OCI-LY1 (cell line): ENCODE measurements at regions not wholly inside any gene's neighbourhood (a gene's known extent, or its start where the extent isn't known, plus 50 kb on each side); places are given as distances from the start of the nearest gene placed in this dataset.

Experiments
- H2AFZ ChIP-seq: fragments of 200-600 bp; sonication (generic), shearing (Covaris generic); 2 replicates; pipeline ENCODE4 v1.6.0; 2014; ENCODE audit warnings: antibody characterized with exemption, mild to moderate bottlenecking, low read length
- H3F3A ChIP-seq: fragments of 200-600 bp; sonication (generic), shearing (Covaris generic); 2 replicates; pipeline ENCODE4 v1.6.0; 2014; ENCODE audit warnings: mild to moderate bottlenecking, antibody characterized with exemption, low read length, moderate library complexity; ENCODE audit not compliant: insufficient read depth
- H3K27ac ChIP-seq: fragments of 200-600 bp; sonication (generic); 2 replicates; pipeline ENCODE4 v1.5.1; 2014; ENCODE audit warnings: low read length, mixed run types, mild to moderate bottlenecking, low read depth; ENCODE audit not compliant: poor library complexity, severe bottlenecking
- H3K27me3 ChIP-seq: fragments of 200-600 bp; sonication (generic); 2 replicates; pipeline ENCODE4 v1.6.0; 2014; ENCODE audit warnings: antibody characterized with exemption, mild to moderate bottlenecking, low read length, moderate library complexity; ENCODE audit not compliant: insufficient read depth
- H3K36me3 ChIP-seq: fragments of 200-600 bp; sonication (generic); 2 replicates; pipeline ENCODE4 v1.6.1; 2014; ENCODE audit warnings: mild to moderate bottlenecking, antibody characterized with exemption, low read length, moderate library complexity, mixed read lengths; ENCODE audit not compliant: insufficient read depth
- H3K4me1 ChIP-seq: fragments of 200-600 bp; sonication (generic); 2 replicates; pipeline ENCODE4 v1.5.1; 2014; ENCODE audit warnings: mild to moderate bottlenecking, low read length, moderate library complexity; ENCODE audit not compliant: insufficient read depth, severe bottlenecking
- H3K4me2 ChIP-seq: fragments of 200-600 bp; sonication (generic), shearing (Covaris generic); 2 replicates; pipeline ENCODE4 v1.6.1; 2014; ENCODE audit warnings: low read length
- H3K4me3 ChIP-seq: fragments of 200-600 bp; sonication (generic); 2 replicates; pipeline ENCODE4 v1.5.1; 2014; ENCODE audit warnings: low read length, low read depth, mild to moderate bottlenecking, mixed read lengths; ENCODE audit not compliant: poor library complexity, severe bottlenecking
- H3K79me2 ChIP-seq: fragments of 200-600 bp; shearing (Covaris generic); 2 replicates; pipeline ENCODE4 v1.6.1; 2016; ENCODE audit warnings: mixed run types, low read length, mixed read lengths; ENCODE audit not compliant: insufficient read depth
- H3K9ac ChIP-seq: fragments of 200-600 bp; sonication (generic), shearing (Covaris generic); 2 replicates; pipeline ENCODE4 v1.6.1; 2014; ENCODE audit warnings: mild to moderate bottlenecking, low read length, mixed read lengths
- H3K9me2 ChIP-seq: fragments of 200-600 bp; sonication (generic), shearing (Covaris generic); 2 replicates; pipeline ENCODE4 v1.6.1; 2014; ENCODE audit warnings: low read depth, mild to moderate bottlenecking, low read length, mixed read lengths
- H3K9me3 ChIP-seq: fragments of 200-600 bp; shearing (Covaris generic); 2 replicates; pipeline ENCODE4 v1.6.1; 2014; ENCODE audit warnings: low read length, mixed read lengths
- H4K20me1 ChIP-seq: fragments of 200-600 bp; sonication (generic), shearing (Covaris generic); 2 replicates; pipeline ENCODE4 v1.6.0; 2016; ENCODE audit warnings: mild to moderate bottlenecking, low read length; ENCODE audit not compliant: insufficient read depth
- CTCF ChIP-seq: fragments of 200-600 bp; sonication (generic), shearing (Covaris generic); IDR thresholded peaks from 2 replicates; pipeline ENCODE4 v1.5.1; 2017; ENCODE audit warnings: mild to moderate bottlenecking, antibody characterized with exemption, low read length, moderate library complexity, mixed read lengths
- EZH2 ChIP-seq: fragments of 200-600 bp; sonication (generic), shearing (Covaris generic); IDR thresholded peaks from 2 replicates; pipeline ENCODE4 v1.8.0; 2017; ENCODE audit warnings: borderline replicate concordance, mixed run types, mild to moderate bottlenecking, antibody characterized with exemption, low read length, moderate library complexity, mixed read lengths

DNA sequence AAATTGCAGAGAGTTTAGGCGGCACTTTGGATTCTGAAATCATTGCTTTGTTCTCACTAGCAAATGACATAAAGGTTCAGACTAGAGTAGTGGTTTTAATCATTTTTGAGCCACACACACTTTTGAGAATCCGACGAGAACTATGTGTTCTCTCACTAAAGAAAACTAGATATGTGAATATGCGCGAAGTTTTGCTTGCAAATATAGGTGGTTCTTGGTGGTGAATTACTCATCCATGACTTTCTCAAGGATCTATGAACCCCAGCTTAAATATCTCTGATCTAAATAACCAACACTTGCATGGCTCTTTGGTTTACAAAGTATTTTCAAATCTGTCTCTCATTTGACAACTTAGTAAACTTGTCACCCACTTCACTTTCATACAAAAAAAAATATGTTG lies 54.8 kb downstream of the NOG start:
- Histone ChIP-seq H3K79me2 (no peaks in the 10 kb centered on the region), H2AFZ (no peak overlapping the region), H3K27ac (no peak overlapping the region), H3K4me1 (no peaks in the 10 kb centered on the region), H3K4me2 (no peak overlapping the region), H3K4me3 (no peak overlapping the region), H3K9me2 (no peaks in the 10 kb centered on the region), H3K9me3 (no peaks in the 10 kb centered on the region), H3F3A (no peaks in the 10 kb centered on the region), H4K20me1 (no peaks in the 10 kb centered on the region), H3K27me3 (no peaks in the 10 kb centered on the region), H3K9ac (no peak overlapping the region), H3K36me3 (no peaks in the 10 kb centered on the region; the same call in 1 of the 2 replicates)
- TF ChIP-seq CTCF = no peak
- TF ChIP-seq EZH2 = no peak

DNA sequence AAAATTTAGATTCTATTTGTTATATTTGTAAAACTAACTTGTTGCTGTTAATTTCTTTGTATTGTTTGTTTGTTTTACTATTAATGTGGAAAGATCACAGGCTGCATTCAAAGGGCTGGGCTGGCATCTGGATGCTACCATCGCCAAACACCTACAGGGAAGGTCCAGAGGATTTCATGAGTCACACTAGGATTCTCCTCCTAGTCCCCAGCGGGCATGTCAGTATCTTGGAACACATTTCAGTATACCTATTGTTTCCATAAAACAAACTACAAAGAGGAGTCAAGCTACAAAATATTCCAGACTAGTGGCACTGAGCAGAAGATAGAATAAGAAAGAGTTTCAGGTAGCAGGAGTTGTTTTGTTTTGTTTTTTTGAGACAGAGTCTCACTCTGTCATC lies 55.3 kb downstream of the NOG start:
- no peak overlapping the region for H3K9ac ChIP-seq
- H3K79me2 ChIP-seq = no peaks in the 10 kb centered on the region
- no peaks in the 10 kb centered on the region for H3K9me3 ChIP-seq
- H3K4me2 ChIP-seq = no peak overlapping the region
- no peaks in the 10 kb centered on the region for H3K27me3 ChIP-seq
- H3K4me1 ChIP-seq = no peaks in the 10 kb centered on the region
- H3K36me3 ChIP-seq = no peaks in the 10 kb centered on the region; the same call in 1 of the 2 replicates
- H3K9me2 ChIP-seq = no peaks in the 10 kb centered on the region
- no peak overlapping the region for H3K4me3 ChIP-seq
- H3F3A ChIP-seq = no peaks in the 10 kb centered on the region
- H3K27ac ChIP-seq = no peak overlapping the region
- no peak overlapping the region for H2AFZ ChIP-seq
- H4K20me1 ChIP-seq = no peaks in the 10 kb centered on the region
- TF ChIP-seq EZH2 (no peak), CTCF (no peak)

GRCh38 chr17:56652628-56653027 lies 59.1 kb downstream of the NOG start:
- Histone ChIP-seq H3K9ac (no peak overlapping the region), H3F3A (no peaks in the 10 kb centered on the region), H3K4me1 (no peaks in the 10 kb centered on the region), H2AFZ (no peak overlapping the region), H3K9me2 (no peaks in the 10 kb centered on the region), H3K79me2 (no peaks in the 10 kb centered on the region), H3K4me3 (no peak overlapping the region), H3K4me2 (no peak overlapping the region), H4K20me1 (no peaks in the 10 kb centered on the region), H3K27ac (no peak overlapping the region), H3K27me3 (no peaks in the 10 kb centered on the region), H3K9me3 (no peaks in the 10 kb centered on the region), H3K36me3 (no peaks in the 10 kb centered on the region; the same call in 1 of the 2 replicates)
- TF ChIP-seq CTCF (no peak), EZH2 (no peak)
